ENCODE measurements at regions not wholly inside any gene's neighbourhood (a gene's known extent, or its start where the extent isn't known, plus 50 kb on each side); places are given as distances from the start of the nearest gene placed in this dataset.

GRCh38 chr15:93466380-93466779, 377.4 kb upstream of the RGMA start:
- in situ Hi-C loops (cut with MboI; ENCODE audit: low sequenced_read_pairs) = no loop called here

- in situ Hi-C loops (cut with MboI; ENCODE audit: low sequenced_read_pairs) = no loop called here
Observed at GRCh38 chr15:93462690-93463089, 373.7 kb upstream of the RGMA start.

GRCh38 chr15:93460717-93461116, 371.7 kb upstream of the RGMA start:
- in situ Hi-C loops (cut with MboI; ENCODE audit: low sequenced_read_pairs) = no loop called here

- in situ Hi-C loops (cut with MboI; ENCODE audit: low sequenced_read_pairs) = no loop called here
Observed at GRCh38 chr15:93459396-93459795, 370.4 kb upstream of the RGMA start.

GRCh38 chr15:93458597-93458996, 369.6 kb upstream of the RGMA start:
- in situ Hi-C loops (cut with MboI; ENCODE audit: low sequenced_read_pairs) = no loop called here

- in situ Hi-C loops (cut with MboI; ENCODE audit: low sequenced_read_pairs) = no loop called here
Observed at GRCh38 chr15:93454788-93455187, 365.8 kb upstream of the RGMA start.

- in situ Hi-C loops (cut with MboI; ENCODE audit: low sequenced_read_pairs) = no loop called here
Observed at GRCh38 chr15:93452537-93453211, 363.7 kb upstream of the RGMA start.

- in situ Hi-C loops (cut with MboI; ENCODE audit: low sequenced_read_pairs) = no loop called here
Observed at GRCh38 chr15:93451822-93452221, 362.8 kb upstream of the RGMA start.

GRCh38 chr15:93451265-93451664, 362.3 kb upstream of the RGMA start:
- in situ Hi-C loops (cut with MboI; ENCODE audit: low sequenced_read_pairs) = no loop called here

GRCh38 chr15:93449798-93450197, 360.8 kb upstream of the RGMA start:
- in situ Hi-C loops (cut with MboI; ENCODE audit: low sequenced_read_pairs) = no loop called here

GRCh38 chr15:93438310-93438709, 349.3 kb upstream of the RGMA start:
- in situ Hi-C loops (cut with MboI; ENCODE audit: low sequenced_read_pairs) = no loop called here

GRCh38 chr15:93432474-93432873, 343.5 kb upstream of the RGMA start:
- in situ Hi-C loops (cut with MboI; ENCODE audit: low sequenced_read_pairs) = no loop called here

GRCh38 chr15:93428807-93429351, 339.9 kb upstream of the RGMA start:
- in situ Hi-C loops (cut with MboI; ENCODE audit: low sequenced_read_pairs) = no loop called here

- in situ Hi-C loops (cut with MboI; ENCODE audit: low sequenced_read_pairs) = no loop called here
Observed at GRCh38 chr15:93428150-93428549, 339.1 kb upstream of the RGMA start.

GRCh38 chr15:93424131-93424530, 335.1 kb upstream of the RGMA start:
- in situ Hi-C loops (cut with MboI; ENCODE audit: low sequenced_read_pairs) = no loop called here

- in situ Hi-C loops (cut with MboI; ENCODE audit: low sequenced_read_pairs) = no loop called here
Observed at GRCh38 chr15:93422476-93422875, 333.5 kb upstream of the RGMA start.

GRCh38 chr15:93420477-93420876, 331.5 kb upstream of the RGMA start:
- in situ Hi-C loops (cut with MboI; ENCODE audit: low sequenced_read_pairs) = no loop called here

- in situ Hi-C loops (cut with MboI; ENCODE audit: low sequenced_read_pairs) = no loop called here
Observed at GRCh38 chr15:93420050-93420452, 331.0 kb upstream of the RGMA start.

GRCh38 chr15:93418566-93418965, 329.6 kb upstream of the RGMA start:
- in situ Hi-C loops (cut with MboI; ENCODE audit: low sequenced_read_pairs) = no loop called here

GRCh38 chr15:93417631-93418030, 328.6 kb upstream of the RGMA start:
- in situ Hi-C loops (cut with MboI; ENCODE audit: low sequenced_read_pairs) = no loop called here

GRCh38 chr15:93417156-93417555, 328.1 kb upstream of the RGMA start:
- in situ Hi-C loops (cut with MboI; ENCODE audit: low sequenced_read_pairs) = no loop called here

- in situ Hi-C loops (cut with MboI; ENCODE audit: low sequenced_read_pairs) = no loop called here
Observed at GRCh38 chr15:93415576-93415975, 326.6 kb upstream of the RGMA start.
